Fibroblast of skin of scalp (primary cell): ENCODE measurements at regions not wholly inside any gene's neighbourhood (a gene's known extent, or its start where the extent isn't known, plus 50 kb on each side); places are given as distances from the start of the nearest gene placed in this dataset.
A peak's percentile ranks its signal among the peaks of the same experiment; 100 is the strongest.
"Not testable (repeated sequence)": the region's sequence is repeated elsewhere in the genome, so short reads cannot be mapped to it uniquely, and the experiment has no call there.

Experiments used
- DNase-seq: peaks from one replicate; pipeline ENCODE4 v3.0.0-alpha.2; 2013

GRCh38 chr9:30476826-30477225, 1907.6 kb upstream of the ACO1 start:
- DNase-seq: no peak

- DNase-seq: no peak
Observed at GRCh38 chr9:30478684-30479083, 1905.8 kb upstream of the ACO1 start.

DNA sequence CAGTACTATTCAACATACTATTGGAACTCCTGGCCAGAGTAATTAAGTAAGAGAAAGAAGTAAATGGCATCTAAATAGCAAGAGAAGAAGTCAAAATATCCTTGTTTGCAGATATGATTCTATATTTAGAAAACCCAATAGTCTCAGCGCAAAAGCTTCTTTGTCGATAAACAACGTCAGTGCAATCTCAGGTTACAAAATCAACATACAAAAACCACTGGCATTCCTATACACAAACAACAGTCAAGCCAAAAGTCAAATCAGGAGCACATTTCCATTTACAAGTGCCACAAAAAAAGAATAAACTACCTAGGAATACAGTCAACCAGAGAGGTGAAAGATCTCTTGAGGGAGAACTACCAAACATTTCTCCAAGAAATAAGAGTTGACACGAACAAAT, 1901.9 kb upstream of the ACO1 start:
- no peak for DNase-seq

DNA sequence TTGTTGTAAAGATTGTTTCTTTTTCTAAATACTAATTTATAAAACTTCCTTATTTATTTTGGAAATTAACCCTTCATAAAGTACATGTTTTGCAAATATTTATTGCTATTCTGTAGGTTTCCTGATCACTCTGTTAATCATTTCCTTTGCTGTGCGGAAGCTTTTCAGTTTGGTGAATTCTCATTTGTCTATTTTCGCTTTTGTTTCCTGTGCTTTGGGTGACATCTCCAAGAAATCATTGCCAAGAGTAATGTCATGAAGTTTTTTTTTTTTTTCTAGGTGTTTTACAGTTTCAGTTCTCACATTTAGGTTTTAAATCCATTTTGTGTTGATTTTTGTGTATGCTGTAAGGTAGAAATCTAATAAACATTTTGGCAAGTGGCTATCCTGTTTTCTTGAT, 1899.8 kb upstream of the ACO1 start:
- DNase-seq: no peak

GRCh38 chr9:30504502-30504905, 1879.9 kb upstream of the ACO1 start:
- DNase-seq: peak; percentile 11

- no peak for DNase-seq
Observed at GRCh38 chr9:30505311-30505710, 1879.1 kb upstream of the ACO1 start.

DNA sequence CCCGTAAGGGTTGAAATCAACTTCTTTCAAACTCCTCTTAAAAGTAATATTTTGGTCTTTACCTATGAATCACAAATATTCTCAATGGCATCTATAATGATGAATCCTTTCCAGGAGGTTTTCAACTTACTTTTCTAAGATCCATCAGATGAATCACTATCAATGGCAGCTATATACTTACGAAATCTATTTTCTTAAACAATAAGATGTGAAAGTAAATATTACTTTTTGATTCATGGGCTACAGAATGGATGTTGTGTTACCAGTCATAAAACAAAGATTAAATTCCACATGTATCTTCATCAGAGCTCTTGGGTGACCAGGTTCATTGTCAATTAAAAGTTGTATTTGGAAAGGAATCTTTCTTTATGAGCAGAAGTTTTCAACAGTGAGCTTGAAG, 1877.7 kb upstream of the ACO1 start:
- no peak for DNase-seq

DNA sequence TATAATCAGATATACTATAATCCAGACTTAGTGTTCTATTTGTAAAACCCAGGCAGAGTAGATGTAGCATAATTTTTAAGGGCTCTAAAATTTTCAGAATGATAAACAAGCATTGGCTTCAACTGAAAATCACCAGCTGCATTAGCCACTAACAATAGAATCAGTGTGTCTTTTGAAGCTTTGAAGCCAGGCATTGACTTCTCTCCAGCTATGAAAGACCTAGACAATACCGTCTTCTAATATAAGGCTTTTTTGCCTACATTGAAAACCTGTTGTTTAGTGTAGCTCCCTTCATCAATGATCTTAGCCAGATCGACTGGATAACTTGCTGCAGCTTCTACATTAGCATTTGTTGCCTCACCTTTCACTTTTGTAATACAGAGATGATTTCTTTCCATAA, 1877.3 kb upstream of the ACO1 start:
- no peak for DNase-seq

DNA sequence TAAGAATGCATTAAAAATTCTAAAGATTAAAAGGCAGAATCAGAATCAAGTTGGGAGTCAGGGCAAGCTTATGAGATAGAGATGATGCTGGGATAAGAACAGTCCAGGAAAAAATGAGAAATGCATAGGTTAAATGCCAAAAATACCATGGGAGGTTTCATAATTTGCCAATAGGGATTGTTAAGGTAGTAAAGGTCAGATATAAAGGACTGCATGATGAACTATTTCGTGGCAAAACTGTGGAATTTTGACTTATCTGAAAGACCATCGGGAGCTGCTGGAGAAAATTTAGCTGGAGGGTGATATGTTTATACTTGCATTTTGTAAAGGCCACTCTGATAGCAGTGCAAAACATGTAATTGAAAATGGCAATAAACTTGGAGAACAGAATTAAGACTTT, 1872.8 kb upstream of the ACO1 start:
- DNase-seq: no peak

DNA sequence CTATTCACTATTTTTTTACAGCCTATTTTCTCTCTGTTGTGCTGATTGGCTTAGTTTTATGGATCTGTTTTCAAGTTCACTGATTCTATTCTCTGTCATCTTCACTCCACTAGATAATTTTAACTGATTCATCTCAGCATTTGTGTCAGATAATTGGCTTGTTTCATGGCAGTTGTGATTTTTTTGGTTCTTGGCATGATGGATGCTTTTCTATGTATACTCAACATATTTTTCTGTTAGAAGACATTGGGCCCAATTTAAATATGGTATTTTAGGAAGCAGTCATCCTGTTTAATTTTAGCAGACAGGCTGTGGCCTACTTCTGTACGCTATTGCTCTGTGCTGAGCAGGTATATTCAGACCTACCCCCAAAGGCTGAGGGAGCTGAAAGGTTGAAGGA, 1865.3 kb upstream of the ACO1 start:
- DNase-seq: no peak

DNA sequence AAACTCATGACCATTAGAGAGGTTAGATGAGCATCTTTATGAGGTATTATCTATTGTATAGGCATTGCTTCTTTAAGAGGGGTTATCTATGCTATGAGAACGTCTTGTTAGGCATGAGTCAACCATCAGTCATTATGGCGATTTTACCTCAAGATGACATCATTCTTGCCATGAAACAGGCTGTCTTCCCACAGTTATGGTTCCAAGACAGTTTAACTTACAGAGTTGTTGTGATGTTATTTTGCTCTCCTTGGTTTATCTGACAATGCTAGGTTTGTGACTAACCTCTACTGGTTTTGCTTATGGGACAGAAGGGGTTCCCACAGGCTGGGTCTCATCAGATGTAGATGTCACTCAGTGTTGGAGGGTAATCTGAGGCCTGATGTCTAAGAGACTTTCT, 1864.7 kb upstream of the ACO1 start:
- DNase-seq: peak; percentile 7

DNA sequence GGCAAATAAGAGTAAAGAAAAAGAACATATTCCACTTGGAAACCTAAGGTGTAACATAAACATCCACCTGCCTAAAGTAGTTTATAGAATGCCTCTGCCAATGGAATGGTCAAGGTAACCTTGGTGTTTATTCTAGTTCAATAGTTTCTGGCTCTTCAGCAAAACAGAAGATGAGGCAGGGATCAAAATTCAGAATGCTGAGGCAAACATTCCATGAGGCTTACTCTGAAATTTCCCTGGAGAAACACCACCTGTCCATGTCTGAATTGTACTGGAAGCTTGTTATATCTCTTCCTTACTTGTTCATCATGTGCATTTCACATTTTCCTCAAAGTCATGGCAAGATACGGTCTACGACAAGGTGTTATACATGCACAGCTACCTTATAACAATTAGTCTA, 1862.4 kb upstream of the ACO1 start:
- DNase-seq: no peak

DNA sequence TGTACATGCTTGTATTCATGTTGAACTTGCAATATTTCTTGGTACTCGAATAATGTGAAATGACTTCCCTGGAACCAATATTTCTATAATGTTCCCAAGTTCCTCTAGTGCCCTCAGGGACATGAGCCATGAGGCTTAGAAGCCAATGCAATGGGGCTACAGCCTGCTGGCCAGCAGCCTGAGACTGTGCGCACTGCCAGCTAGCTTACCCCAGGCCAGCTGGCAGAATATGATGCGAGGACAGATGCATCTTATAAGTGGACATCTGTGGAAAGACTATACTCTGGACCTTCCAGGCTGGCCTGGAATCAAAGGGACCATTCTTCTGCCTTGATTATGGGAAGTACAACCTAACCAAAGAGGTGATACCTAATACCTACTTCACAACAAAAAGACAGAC, 1862.0 kb upstream of the ACO1 start:
- DNase-seq: no peak

DNA sequence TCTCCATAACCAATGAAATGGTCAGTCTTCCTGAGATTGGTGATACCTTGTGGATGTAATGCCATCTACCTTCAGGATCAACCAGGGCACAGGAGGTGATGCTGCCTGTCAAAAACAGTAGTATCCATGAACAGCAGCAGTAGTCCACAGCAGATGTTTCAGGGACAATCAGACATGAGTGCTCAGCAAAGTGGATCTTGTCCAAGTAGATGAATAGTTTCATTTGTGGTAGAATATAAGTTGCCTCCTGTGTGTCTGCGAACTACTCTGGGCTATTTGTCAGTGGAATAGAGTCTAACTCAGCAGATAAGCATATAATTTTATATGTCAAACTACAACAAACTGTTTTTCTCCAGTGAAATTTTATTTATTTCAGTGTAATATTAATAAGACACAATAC, 1860.1 kb upstream of the ACO1 start:
- no peak for DNase-seq

GRCh38 chr9:30534455-30534854, 1850.0 kb upstream of the ACO1 start:
- no peak for DNase-seq

- no peak for DNase-seq
Observed at GRCh38 chr9:30534896-30535295, 1849.5 kb upstream of the ACO1 start.

GRCh38 chr9:30536494-30536893, 1847.9 kb upstream of the ACO1 start:
- DNase-seq: no peak

DNA sequence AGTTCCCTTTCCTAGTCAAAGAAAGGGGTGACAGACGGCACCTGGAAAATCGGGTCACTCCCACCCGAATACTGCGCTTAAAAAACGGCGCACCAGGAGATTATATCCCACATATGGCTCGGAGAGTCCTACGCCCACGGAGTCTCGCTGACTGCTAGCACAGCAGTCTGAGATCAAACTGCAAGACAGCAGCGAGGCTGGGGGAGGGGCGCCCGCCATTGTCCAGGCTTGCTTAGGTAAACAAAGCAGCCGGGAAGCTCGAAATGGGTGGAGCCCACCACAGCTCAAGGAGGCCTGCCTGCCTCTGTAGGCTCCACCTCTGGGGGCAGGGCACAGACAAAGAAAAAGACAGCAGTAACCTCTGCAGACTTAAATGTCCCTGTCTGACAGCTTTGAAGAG, 1844.7 kb upstream of the ACO1 start:
- DNase-seq: not testable (repeated sequence)

- no peak for DNase-seq
Observed at GRCh38 chr9:30574355-30575151, 1809.9 kb upstream of the ACO1 start.

DNA sequence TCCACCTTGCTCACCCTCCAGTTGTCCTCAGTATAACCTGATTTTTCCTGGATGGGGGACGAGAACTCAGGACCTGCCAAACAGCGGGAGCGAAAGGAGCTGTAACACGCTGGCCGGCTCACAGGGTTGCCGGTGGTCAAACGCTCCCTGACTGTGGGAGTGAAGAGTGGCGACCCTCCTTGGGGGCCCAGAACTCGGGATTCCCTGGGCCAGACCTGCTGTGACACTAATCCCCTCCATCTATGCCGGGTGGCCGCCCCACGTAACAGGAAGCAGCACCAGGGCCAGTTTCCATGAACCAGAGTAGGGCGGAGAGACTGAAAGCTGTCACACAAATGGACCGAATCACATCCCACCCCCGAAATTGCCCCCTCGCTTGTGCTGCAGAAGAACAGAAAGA, 1809.2 kb upstream of the ACO1 start:
- no peak for DNase-seq

DNA sequence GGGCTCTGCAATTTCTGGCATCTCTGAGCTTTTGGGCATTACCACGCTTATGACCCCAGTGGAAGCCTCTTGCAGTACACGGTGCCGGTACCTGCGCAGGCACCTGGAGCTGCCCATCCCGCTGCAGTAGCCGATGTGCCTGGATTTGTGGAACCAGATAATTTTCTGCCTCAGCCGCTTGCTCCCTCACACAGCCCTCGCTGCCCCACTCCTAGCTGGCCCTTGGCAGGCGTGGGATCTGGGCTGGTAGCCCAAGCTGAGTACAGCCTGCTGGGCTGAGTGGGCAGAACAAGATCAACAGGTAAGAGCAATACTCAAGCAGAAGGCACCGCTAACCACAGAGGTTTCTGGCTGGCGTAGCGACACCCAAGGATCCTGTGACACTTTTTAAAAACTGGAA, 1808.8 kb upstream of the ACO1 start:
- DNase-seq: no peak

- no peak for DNase-seq
Observed at GRCh38 chr9:30579810-30580209, 1804.6 kb upstream of the ACO1 start.

GRCh38 chr9:30582240-30582639, 1802.2 kb upstream of the ACO1 start:
- DNase-seq: no peak

GRCh38 chr9:30584559-30584958, 1799.9 kb upstream of the ACO1 start:
- no peak for DNase-seq

- DNase-seq: no peak
Observed at GRCh38 chr9:30591461-30591860, 1793.0 kb upstream of the ACO1 start.
